ENCODE measurements at regions not wholly inside any gene's neighbourhood (a gene's known extent, or its start where the extent isn't known, plus 50 kb on each side); places are given as distances from the start of the nearest gene placed in this dataset.
"Not testable (repeated sequence)": the region's sequence is repeated elsewhere in the genome, so short reads cannot be mapped to it uniquely, and the experiment has no call there.

- Histone ChIP-seq H3K9me3 (ENCODE audit: insufficient read depth, low read depth, low read length) (0 out of 2 replicates have a peak, but pooled peaks cover 4% of the 10 kb centered on the region), H3K9ac (ENCODE audit: low read depth, low read length) (no peak overlapping the region), H3K36me3 (ENCODE audit: insufficient read depth, low read length) (no peaks in the 10 kb centered on the region), H3K27me3 (ENCODE audit: insufficient read depth, low read length) (no peaks in the 10 kb centered on the region), H3K4me1 (ENCODE audit: insufficient read depth, low read length) (peaks cover 16% of the 10 kb centered on the region), H3K4me3 (ENCODE audit: low read length) (no peak overlapping the region), H3K27ac (ENCODE audit: low read depth, low read length) (no peak overlapping the region)
- WGBS, result 78% methylated on average over 2 of the region's 2 CpGs
These were observed 365.8 kb upstream of the UMPS start for GRCh38 chr3:124364317-124365020.

- H3K9me3 ChIP-seq (ENCODE audit: insufficient read depth, low read depth, low read length); H3K36me3 ChIP-seq (ENCODE audit: insufficient read depth, low read length); H3K9ac ChIP-seq (ENCODE audit: low read depth, low read length); H3K4me3 ChIP-seq (ENCODE audit: low read length); H3K27ac ChIP-seq (ENCODE audit: low read depth, low read length); H3K27me3 ChIP-seq (ENCODE audit: insufficient read depth, low read length); H3K4me1 ChIP-seq (ENCODE audit: insufficient read depth, low read length): not testable (repeated sequence)
- 92% methylated on average over 8 of the region's 27 CpGs for WGBS
These were observed 363.6 kb upstream of the UMPS start for GRCh38 chr3:124366655-124367054.

GRCh38 chr3:124372775-124373174 lies 357.5 kb upstream of the UMPS start:
- WGBS, result 28% methylated on average over 3 of the region's 3 CpGs
- no peaks in the 10 kb centered on the region for H3K27me3 ChIP-seq (ENCODE audit: insufficient read depth, low read length)
- H3K4me3 ChIP-seq (ENCODE audit: low read length), result no peak overlapping the region
- 0 out of 2 replicates have a peak overlapping the region, but pooled peaks have one; percentile 11 for H3K27ac ChIP-seq (ENCODE audit: low read depth, low read length)
- no peaks in the 10 kb centered on the region for H3K36me3 ChIP-seq (ENCODE audit: insufficient read depth, low read length)
- H3K9ac ChIP-seq (ENCODE audit: low read depth, low read length), result no peak overlapping the region
- peaks cover 23% of the 10 kb centered on the region; the same call in 1 of the 2 replicates for H3K4me1 ChIP-seq (ENCODE audit: insufficient read depth, low read length)
- 0 out of 2 replicates have a peak, but pooled peaks cover 4% of the 10 kb centered on the region for H3K9me3 ChIP-seq (ENCODE audit: insufficient read depth, low read depth, low read length)

GRCh38 chr3:124373524-124373923 lies 356.7 kb upstream of the UMPS start:
- 0 out of 2 replicates have a peak overlapping the region, but pooled peaks have one; percentile 11 for H3K27ac ChIP-seq (ENCODE audit: low read depth, low read length)
- H3K9ac ChIP-seq (ENCODE audit: low read depth, low read length), result no peak overlapping the region
- H3K27me3 ChIP-seq (ENCODE audit: insufficient read depth, low read length), result no peaks in the 10 kb centered on the region
- H3K4me1 ChIP-seq (ENCODE audit: insufficient read depth, low read length), result peaks cover 23% of the 10 kb centered on the region; the same call in 1 of the 2 replicates
- 100% methylated on average over 2 of the region's 2 CpGs for WGBS
- H3K9me3 ChIP-seq (ENCODE audit: insufficient read depth, low read depth, low read length), result 0 out of 2 replicates have a peak, but pooled peaks cover 4% of the 10 kb centered on the region
- H3K4me3 ChIP-seq (ENCODE audit: low read length), result no peak overlapping the region
- no peaks in the 10 kb centered on the region for H3K36me3 ChIP-seq (ENCODE audit: insufficient read depth, low read length)

- Histone ChIP-seq H3K4me1 (ENCODE audit: insufficient read depth, low read length) (peaks cover 28% of the 10 kb centered on the region), H3K27me3 (ENCODE audit: insufficient read depth, low read length) (no peaks in the 10 kb centered on the region), H3K36me3 (ENCODE audit: insufficient read depth, low read length) (no peaks in the 10 kb centered on the region), H3K27ac (ENCODE audit: low read depth, low read length) (no peak overlapping the region), H3K9ac (ENCODE audit: low read depth, low read length) (no peak overlapping the region), H3K4me3 (ENCODE audit: low read length) (no peak overlapping the region), H3K9me3 (ENCODE audit: insufficient read depth, low read depth, low read length) (no peaks in the 10 kb centered on the region)
- 95% methylated on average over 3 of the region's 3 CpGs for WGBS
These were observed 355.7 kb upstream of the UMPS start for GRCh38 chr3:124374583-124374982.

GRCh38 chr3:124381575-124382333 lies 348.5 kb upstream of the UMPS start:
- Histone ChIP-seq H3K27me3 (ENCODE audit: insufficient read depth, low read length) (no peaks in the 10 kb centered on the region), H3K9ac (ENCODE audit: low read depth, low read length) (no peak overlapping the region), H3K27ac (ENCODE audit: low read depth, low read length) (no peak overlapping the region), H3K36me3 (ENCODE audit: insufficient read depth, low read length) (no peaks in the 10 kb centered on the region), H3K4me1 (ENCODE audit: insufficient read depth, low read length) (peaks cover 30% of the 10 kb centered on the region), H3K4me3 (ENCODE audit: low read length) (no peak overlapping the region), H3K9me3 (ENCODE audit: insufficient read depth, low read depth, low read length) (no peaks in the 10 kb centered on the region)
- WGBS, result 95% methylated on average over 1 of the region's 4 CpGs

- Histone ChIP-seq H3K27ac (ENCODE audit: low read depth, low read length) (no peak overlapping the region), H3K27me3 (ENCODE audit: insufficient read depth, low read length) (no peaks in the 10 kb centered on the region), H3K4me1 (ENCODE audit: insufficient read depth, low read length) (peaks cover 29% of the 10 kb centered on the region), H3K9ac (ENCODE audit: low read depth, low read length) (no peak overlapping the region), H3K36me3 (ENCODE audit: insufficient read depth, low read length) (no peaks in the 10 kb centered on the region), H3K9me3 (ENCODE audit: insufficient read depth, low read depth, low read length) (no peaks in the 10 kb centered on the region), H3K4me3 (ENCODE audit: low read length) (no peak overlapping the region)
- 40% methylated on average over 4 of the region's 4 CpGs for WGBS
These were observed 347.2 kb upstream of the UMPS start for GRCh38 chr3:124383051-124383450.

- Histone ChIP-seq H3K36me3 (ENCODE audit: insufficient read depth, low read length) (no peaks in the 10 kb centered on the region), H3K27me3 (ENCODE audit: insufficient read depth, low read length) (no peaks in the 10 kb centered on the region), H3K9ac (ENCODE audit: low read depth, low read length) (no peak overlapping the region), H3K4me1 (ENCODE audit: insufficient read depth, low read length) (peaks cover 29% of the 10 kb centered on the region), H3K27ac (ENCODE audit: low read depth, low read length) (no peak overlapping the region), H3K4me3 (ENCODE audit: low read length) (no peak overlapping the region), H3K9me3 (ENCODE audit: insufficient read depth, low read depth, low read length) (no peaks in the 10 kb centered on the region)
- 86% methylated on average over 5 of the region's 6 CpGs for WGBS
These were observed 346.3 kb upstream of the UMPS start for GRCh38 chr3:124383846-124384466.

- Histone ChIP-seq H3K4me1 (ENCODE audit: insufficient read depth, low read length) (peaks cover 25% of the 10 kb centered on the region), H3K4me3 (ENCODE audit: low read length) (no peak overlapping the region), H3K9me3 (ENCODE audit: insufficient read depth, low read depth, low read length) (no peaks in the 10 kb centered on the region), H3K36me3 (ENCODE audit: insufficient read depth, low read length) (no peaks in the 10 kb centered on the region), H3K27me3 (ENCODE audit: insufficient read depth, low read length) (no peaks in the 10 kb centered on the region), H3K9ac (ENCODE audit: low read depth, low read length) (no peak overlapping the region), H3K27ac (ENCODE audit: low read depth, low read length) (no peak overlapping the region)
- WGBS, result 97% methylated on average over 19 of the region's 19 CpGs
These were observed 345.7 kb upstream of the UMPS start for GRCh38 chr3:124384527-124384926.

GRCh38 chr3:124385996-124386395 lies 344.3 kb upstream of the UMPS start:
- Histone ChIP-seq H3K4me1 (ENCODE audit: insufficient read depth, low read length) (peaks cover 17% of the 10 kb centered on the region; the same call in 1 of the 2 replicates), H3K36me3 (ENCODE audit: insufficient read depth, low read length) (no peaks in the 10 kb centered on the region), H3K27me3 (ENCODE audit: insufficient read depth, low read length) (no peaks in the 10 kb centered on the region), H3K27ac (ENCODE audit: low read depth, low read length) (no peak overlapping the region), H3K4me3 (ENCODE audit: low read length) (no peak overlapping the region), H3K9me3 (ENCODE audit: insufficient read depth, low read depth, low read length) (no peaks in the 10 kb centered on the region), H3K9ac (ENCODE audit: low read depth, low read length) (no peak overlapping the region)
- 93% methylated on average over 2 of the region's 2 CpGs for WGBS

GRCh38 chr3:124386996-124387595 lies 343.2 kb upstream of the UMPS start:
- H3K27ac ChIP-seq (ENCODE audit: low read depth, low read length), result no peak overlapping the region
- H3K27me3 ChIP-seq (ENCODE audit: insufficient read depth, low read length), result no peaks in the 10 kb centered on the region
- H3K4me3 ChIP-seq (ENCODE audit: low read length), result no peak overlapping the region
- WGBS, result 62% methylated on average over 2 of the region's 4 CpGs
- H3K4me1 ChIP-seq (ENCODE audit: insufficient read depth, low read length), result peaks cover 17% of the 10 kb centered on the region; the same call in 1 of the 2 replicates
- H3K9me3 ChIP-seq (ENCODE audit: insufficient read depth, low read depth, low read length), result no peaks in the 10 kb centered on the region
- no peak overlapping the region for H3K9ac ChIP-seq (ENCODE audit: low read depth, low read length)
- H3K36me3 ChIP-seq (ENCODE audit: insufficient read depth, low read length), result no peaks in the 10 kb centered on the region
